Upper lobe of left lung (tissue), 6 donors: ENCODE measurements at regions not wholly inside any gene's neighbourhood (a gene's known extent, or its start where the extent isn't known, plus 50 kb on each side); places are given as distances from the start of the nearest gene placed in this dataset.
A peak's percentile ranks its signal among the peaks of the same experiment; 100 is the strongest.

Experiments used
- ATAC-seq, 2 donors: fragments of 200-7000 bp; cut with Tn5 transposase; one replicate each; pipeline ENCODE4 v1.9.1; 2022; ENCODE audit warnings: mild to moderate bottlenecking in 2 of 2, moderate library complexity in 2 of 2; ENCODE audit not compliant: low FRiP score in 2 of 2
- DNase-seq, 2 donors: peaks; one replicate each; pipeline ENCODE4 v3.0.0-alpha.2; 2019 to 2020
- H3K27ac ChIP-seq, 4 donors: fragments of 200-600 bp; sonication (generic); one replicate each; pipeline ENCODE4 v1.5.1; 2016 to 2019
- H3K27me3 ChIP-seq, 4 donors: fragments of 200-600 bp; sonication (generic); one replicate each; pipeline ENCODE4 v1.5.1; 2017 to 2019
- H3K36me3 ChIP-seq, 4 donors: fragments of 200-600 bp; sonication (generic); one replicate each; pipeline ENCODE4 v1.5.1; 2016 to 2019
- H3K4me1 ChIP-seq, 4 donors: fragments of 200-600 bp; sonication (generic); one replicate each; pipeline ENCODE4 v1.5.1; 2018 to 2019
- H3K4me3 ChIP-seq, 4 donors: fragments of 200-600 bp; sonication (generic); one replicate each; pipeline ENCODE4 v1.5.1; 2017 to 2019; ENCODE audit warnings: mild to moderate bottlenecking in 2 of 4, moderate library complexity in 1 of 4
- H3K9me3 ChIP-seq, 4 donors: fragments of 200-600 bp; sonication (generic); one replicate each; pipeline ENCODE4 v1.5.1; 2018 to 2019
- EP300 ChIP-seq, 4 donors: sonication (generic); formaldehyde crosslinking; IDR thresholded peaks; one replicate each; pipeline ENCODE4 v1.5.1; 2017; ENCODE audit warnings: antibody characterized with exemption in 4 of 4, control low read depth in 2 of 4
- POLR2A ChIP-seq, 4 donors: fragments of 450-650 bp; IDR thresholded peaks; one replicate each; pipeline ENCODE4 v1.5.1; 2016 to 2017; ENCODE audit warnings: antibody characterized with exemption in 4 of 4, mild to moderate bottlenecking in 2 of 4
- POLR2AphosphoS5 ChIP-seq, 2 donors: sonication (generic); formaldehyde crosslinking; IDR thresholded peaks; one replicate each; pipeline ENCODE4 v1.5.1; 2017; ENCODE audit warnings: antibody characterized with exemption in 2 of 2
- WGBS, 2 donors: methylation state at CpG; one replicate each; pipeline ENCODE4 v1.1.5; 2017 to 2018; 5-methylcytosine and 5-hydroxymethylcytosine counted together
- TF ChIP-seq, protein P1 (sequence below), 6 experiments: fragments of 450-650 bp in 4 of 6; fragments of 200-600 bp in 2 of 6; sonication (generic) in 2 of 6; IDR thresholded peaks; one replicate each; pipeline ENCODE4 v1.5.1; 2016 to 2019; ENCODE audit warnings: antibody characterized with exemption in 6 of 6
- donor health status: DM: no; HTN: no; CAD: no; lungs with moderate emphysema.
- donor health status: DM: no; HTN: yes; CAD: no; lungs with severe emphysema.

DNA sequence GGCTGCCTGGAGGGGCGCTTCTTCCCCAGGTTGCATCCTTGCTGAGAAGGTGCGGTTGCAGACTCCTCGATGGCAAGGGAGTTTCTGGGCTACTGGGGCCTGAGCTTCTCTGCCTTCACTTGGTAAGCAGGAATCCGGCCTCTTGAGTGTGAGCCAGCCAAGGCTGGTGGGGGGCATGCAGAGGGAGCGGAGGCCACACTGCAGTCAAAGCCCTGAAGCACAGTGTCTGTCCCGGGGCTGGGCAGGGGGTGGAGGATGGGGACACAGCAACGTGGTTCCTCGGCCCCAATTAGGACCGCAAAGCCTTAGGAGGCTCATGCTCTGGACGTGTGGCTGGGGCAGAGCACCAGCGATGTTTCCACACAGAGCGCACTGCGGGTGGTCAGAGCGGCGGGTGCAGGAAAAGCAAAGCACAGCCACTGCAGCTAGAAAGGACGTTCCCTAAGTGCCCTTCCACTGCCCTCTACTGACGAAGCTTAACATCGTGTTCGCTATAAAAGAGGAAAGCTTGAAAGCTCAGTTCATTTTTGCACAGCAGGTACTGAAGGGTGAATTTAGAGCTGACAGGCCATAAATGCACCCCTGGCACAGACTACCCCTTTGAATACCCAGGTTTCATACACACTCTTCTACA, 60.7 kb upstream of the COG2 start:
- ATAC-seq, result no peak
- 87 to 88% methylated on average over 18 to 19 of the region's 19 CpGs for WGBS, 2 donors
- DNase-seq, result peak in 1 of 2 donors; percentile 41
- no peaks in the 10 kb centered on the region for H3K4me1 ChIP-seq
- H3K27ac ChIP-seq, result no peak overlapping the region
- H3K36me3 ChIP-seq, result no peaks in the 10 kb centered on the region
- TF ChIP-seq POLR2A (IDR thresholded peaks at IDR 0.05) (no peak), POLR2AphosphoS5 (IDR thresholded peaks at IDR 0.05) (no peak), EP300 (IDR thresholded peaks at IDR 0.05) (no peak)
- TF ChIP-seq, protein P1, sequence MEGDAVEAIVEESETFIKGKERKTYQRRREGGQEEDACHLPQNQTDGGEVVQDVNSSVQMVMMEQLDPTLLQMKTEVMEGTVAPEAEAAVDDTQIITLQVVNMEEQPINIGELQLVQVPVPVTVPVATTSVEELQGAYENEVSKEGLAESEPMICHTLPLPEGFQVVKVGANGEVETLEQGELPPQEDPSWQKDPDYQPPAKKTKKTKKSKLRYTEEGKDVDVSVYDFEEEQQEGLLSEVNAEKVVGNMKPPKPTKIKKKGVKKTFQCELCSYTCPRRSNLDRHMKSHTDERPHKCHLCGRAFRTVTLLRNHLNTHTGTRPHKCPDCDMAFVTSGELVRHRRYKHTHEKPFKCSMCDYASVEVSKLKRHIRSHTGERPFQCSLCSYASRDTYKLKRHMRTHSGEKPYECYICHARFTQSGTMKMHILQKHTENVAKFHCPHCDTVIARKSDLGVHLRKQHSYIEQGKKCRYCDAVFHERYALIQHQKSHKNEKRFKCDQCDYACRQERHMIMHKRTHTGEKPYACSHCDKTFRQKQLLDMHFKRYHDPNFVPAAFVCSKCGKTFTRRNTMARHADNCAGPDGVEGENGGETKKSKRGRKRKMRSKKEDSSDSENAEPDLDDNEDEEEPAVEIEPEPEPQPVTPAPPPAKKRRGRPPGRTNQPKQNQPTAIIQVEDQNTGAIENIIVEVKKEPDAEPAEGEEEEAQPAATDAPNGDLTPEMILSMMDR (IDR thresholded peaks at IDR 0.05), result no peak
- no peaks in the 10 kb centered on the region for H3K9me3 ChIP-seq
- no peak overlapping the region for H3K4me3 ChIP-seq
- H3K27me3 ChIP-seq, result no peaks in the 10 kb centered on the region

DNA sequence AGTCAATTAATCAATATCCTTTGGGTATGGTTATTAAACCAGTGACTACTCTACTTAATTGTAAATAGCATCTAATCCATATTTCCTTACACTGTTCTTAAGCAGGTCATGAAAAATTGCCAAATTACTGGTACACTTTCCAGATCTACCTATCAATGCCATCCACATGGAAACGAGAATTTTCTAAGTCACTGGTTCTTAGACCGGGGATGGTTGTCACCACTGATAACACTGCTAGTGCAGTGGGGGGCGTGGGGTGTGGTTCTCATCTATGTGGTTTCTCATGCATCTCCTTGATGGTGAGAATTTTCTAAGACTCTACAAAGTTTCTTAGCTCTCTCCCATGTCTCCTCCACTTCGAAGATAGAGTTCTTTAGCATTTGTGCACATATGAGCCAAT, 63.7 kb upstream of the COG2 start:
- Histone ChIP-seq H3K4me1 (no peaks in the 10 kb centered on the region), H3K4me3 (no peak overlapping the region), H3K36me3 (no peaks in the 10 kb centered on the region), H3K27ac (no peak overlapping the region), H3K9me3 (no peaks in the 10 kb centered on the region), H3K27me3 (no peaks in the 10 kb centered on the region)
- 84 to 86% methylated on average over 4 of the region's 4 CpGs for WGBS, 2 donors
- no peak for ATAC-seq
- TF ChIP-seq, protein P1 (IDR thresholded peaks at IDR 0.05), result no peak
- TF ChIP-seq POLR2A (IDR thresholded peaks at IDR 0.05) (no peak), EP300 (IDR thresholded peaks at IDR 0.05) (no peak), POLR2AphosphoS5 (IDR thresholded peaks at IDR 0.05) (no peak)
- no peak for DNase-seq

DNA sequence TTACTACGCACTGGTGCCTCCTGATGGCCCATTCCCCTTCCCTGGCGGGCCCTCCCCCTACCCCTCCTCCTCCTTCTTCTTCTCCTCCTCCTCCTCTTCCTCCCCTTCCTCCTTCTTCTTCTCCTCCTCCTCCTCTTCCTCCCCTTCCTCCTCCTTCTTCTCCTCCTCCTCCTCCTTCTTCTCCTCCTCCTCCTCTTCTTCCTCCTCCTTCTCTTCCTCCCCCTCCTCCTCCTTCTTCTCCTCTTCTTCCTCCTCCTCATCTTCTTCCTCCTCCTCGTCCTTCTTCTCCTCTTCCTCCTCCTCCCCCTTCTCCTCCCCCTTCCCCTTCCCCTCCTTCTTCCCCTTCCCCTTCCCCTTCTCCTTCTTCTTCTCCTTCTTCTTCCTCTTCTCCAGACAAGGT, 64.7 kb upstream of the COG2 start:
- ATAC-seq (no peak), DNase-seq (no peak)
- Histone ChIP-seq H3K4me1 (peaks cover 2 to 7% (median 6%) of the 10 kb centered on the region in 4 donors), H3K27ac (no peak overlapping the region), H3K9me3 (no peaks in the 10 kb centered on the region), H3K27me3 (no peaks in the 10 kb centered on the region), H3K36me3 (no peaks in the 10 kb centered on the region), H3K4me3 (no peak overlapping the region)
- WGBS, 2 donors, result 71 to 76% methylated on average over 3 of the region's 3 CpGs
- TF ChIP-seq, protein P1 (IDR thresholded peaks at IDR 0.05), result no peak
- no peak for TF ChIP-seq EP300 (IDR thresholded peaks at IDR 0.05)
- no peak for TF ChIP-seq POLR2A (IDR thresholded peaks at IDR 0.05)
- TF ChIP-seq POLR2AphosphoS5 (IDR thresholded peaks at IDR 0.05), result no peak

DNA sequence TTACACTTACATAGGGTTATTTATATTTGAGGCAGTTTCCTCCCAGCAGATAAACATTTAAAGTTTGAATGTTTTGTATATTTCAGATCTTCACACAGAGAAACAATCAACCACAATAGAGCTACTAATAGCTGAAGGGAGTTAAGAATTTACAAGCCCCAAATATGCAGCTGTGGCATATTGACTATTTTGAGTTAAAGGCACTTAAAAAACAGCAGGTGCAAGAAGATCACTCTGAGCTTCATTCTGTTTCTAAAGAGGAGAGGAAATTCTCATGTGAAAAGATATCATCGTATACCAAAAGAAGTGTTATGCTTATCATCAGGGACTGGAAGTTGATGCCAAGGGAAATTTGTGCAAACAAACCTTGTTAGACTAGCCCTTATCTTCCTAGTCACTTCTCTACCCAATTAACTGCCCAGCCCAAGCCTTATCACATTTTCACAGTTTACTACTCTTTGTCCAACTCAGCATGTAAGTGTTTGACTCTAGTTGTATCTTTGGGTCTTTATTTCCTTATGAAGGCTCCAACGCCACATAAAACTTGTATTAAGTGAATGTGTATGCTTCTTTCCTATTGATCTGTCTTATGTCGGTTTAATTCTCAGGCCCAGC, 66.3 kb upstream of the COG2 start:
- DNase-seq, result no peak
- Histone ChIP-seq H3K27ac (no peak overlapping the region), H3K4me1 (peaks cover 4 to 15% (median 12%) of the 10 kb centered on the region in 4 donors), H3K27me3 (no peaks in the 10 kb centered on the region), H3K4me3 (no peak overlapping the region), H3K9me3 (no peaks in the 10 kb centered on the region), H3K36me3 (no peaks in the 10 kb centered on the region)
- 65 to 71% methylated on average over 3 of the region's 3 CpGs for WGBS, 2 donors
- TF ChIP-seq POLR2A (IDR thresholded peaks at IDR 0.05) (no peak), EP300 (IDR thresholded peaks at IDR 0.05) (no peak), POLR2AphosphoS5 (IDR thresholded peaks at IDR 0.05) (no peak)
- TF ChIP-seq, protein P1 (IDR thresholded peaks at IDR 0.05), result no peak
- no peak for ATAC-seq

DNA sequence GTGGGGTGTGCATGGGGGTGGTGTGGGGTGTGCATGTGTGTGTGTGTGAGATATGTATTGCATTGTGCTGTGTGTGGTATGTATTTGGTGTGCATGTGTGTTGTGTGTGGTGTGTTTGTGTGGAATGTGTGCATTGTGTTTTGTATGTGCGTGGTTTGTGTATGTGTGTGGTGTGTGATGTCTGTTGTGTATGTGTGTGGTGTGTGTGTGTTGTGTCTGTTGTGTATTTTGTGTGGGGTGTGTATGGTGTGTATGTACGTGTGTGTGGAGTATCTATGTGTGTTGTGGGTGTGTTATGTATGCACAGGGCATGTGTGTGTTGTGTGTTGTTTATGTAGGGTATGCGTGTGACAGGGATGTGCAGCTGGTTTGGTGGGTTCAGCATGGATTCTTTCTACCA, 67.8 kb upstream of the COG2 start:
- ATAC-seq, result no peak
- TF ChIP-seq POLR2A (IDR thresholded peaks at IDR 0.05) (no peak), POLR2AphosphoS5 (IDR thresholded peaks at IDR 0.05) (no peak), EP300 (IDR thresholded peaks at IDR 0.05) (no peak)
- TF ChIP-seq, protein P1 (IDR thresholded peaks at IDR 0.05), result no peak
- WGBS, 2 donors, result 90 to 91% methylated on average over 3 of the region's 3 CpGs
- DNase-seq, result no peak
- Histone ChIP-seq H3K36me3 (no peaks in the 10 kb centered on the region), H3K4me3 (no peak overlapping the region), H3K27me3 (no peaks in the 10 kb centered on the region), H3K4me1 (peaks cover 4 to 18% (median 12%) of the 10 kb centered on the region in 4 donors), H3K27ac (no peak overlapping the region), H3K9me3 (no peaks in the 10 kb centered on the region)
